ENCODE measurements at regions not wholly inside any gene's neighbourhood (a gene's known extent, or its start where the extent isn't known, plus 50 kb on each side); places are given as distances from the start of the nearest gene placed in this dataset.

DNA sequence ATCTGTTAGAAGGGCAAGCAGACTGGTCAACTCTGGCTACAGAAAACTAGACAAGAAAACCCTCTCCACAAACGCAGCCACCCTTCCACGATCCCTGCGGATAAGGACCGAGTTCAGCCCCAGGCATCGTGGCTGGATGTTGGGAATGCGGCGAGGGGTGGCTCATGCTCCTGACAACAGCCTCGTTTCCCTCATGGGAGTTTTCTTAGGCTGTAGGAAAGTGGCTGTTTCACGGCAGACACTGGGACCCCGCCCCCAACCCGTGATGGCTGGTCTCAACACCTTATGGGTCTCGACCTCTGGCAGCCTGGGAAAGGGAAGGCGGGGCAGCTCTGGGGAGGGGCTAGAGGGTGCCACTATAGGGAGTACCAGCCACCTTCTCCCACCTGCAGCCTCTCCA is 123.3 kb downstream of the RFLNA start:
- Histone ChIP-seq H3K4me3 (ENCODE audit: severe bottlenecking) (no peak overlapping the region), H3K9me3 (ENCODE audit: severe bottlenecking) (no peaks in the 10 kb centered on the region), H3K27ac (ENCODE audit: poor library complexity, severe bottlenecking) (no peak overlapping the region), H3K27me3 (ENCODE audit: insufficient read depth, poor library complexity, severe bottlenecking) (no peaks in the 10 kb centered on the region), H3K36me3 (ENCODE audit: low read depth) (peaks cover 38% of the 10 kb centered on the region), H3K4me1 (ENCODE audit: insufficient read depth, poor library complexity, severe bottlenecking) (peaks cover 10% of the 10 kb centered on the region)
- no peak for TF ChIP-seq CTCF (IDR thresholded peaks at IDR 0.05; ENCODE audit: poor library complexity, severe bottlenecking)
- DNase-seq (ENCODE audit: low spot score) (no peak), ATAC-seq (ENCODE audit: low read depth) (no peak)

DNA sequence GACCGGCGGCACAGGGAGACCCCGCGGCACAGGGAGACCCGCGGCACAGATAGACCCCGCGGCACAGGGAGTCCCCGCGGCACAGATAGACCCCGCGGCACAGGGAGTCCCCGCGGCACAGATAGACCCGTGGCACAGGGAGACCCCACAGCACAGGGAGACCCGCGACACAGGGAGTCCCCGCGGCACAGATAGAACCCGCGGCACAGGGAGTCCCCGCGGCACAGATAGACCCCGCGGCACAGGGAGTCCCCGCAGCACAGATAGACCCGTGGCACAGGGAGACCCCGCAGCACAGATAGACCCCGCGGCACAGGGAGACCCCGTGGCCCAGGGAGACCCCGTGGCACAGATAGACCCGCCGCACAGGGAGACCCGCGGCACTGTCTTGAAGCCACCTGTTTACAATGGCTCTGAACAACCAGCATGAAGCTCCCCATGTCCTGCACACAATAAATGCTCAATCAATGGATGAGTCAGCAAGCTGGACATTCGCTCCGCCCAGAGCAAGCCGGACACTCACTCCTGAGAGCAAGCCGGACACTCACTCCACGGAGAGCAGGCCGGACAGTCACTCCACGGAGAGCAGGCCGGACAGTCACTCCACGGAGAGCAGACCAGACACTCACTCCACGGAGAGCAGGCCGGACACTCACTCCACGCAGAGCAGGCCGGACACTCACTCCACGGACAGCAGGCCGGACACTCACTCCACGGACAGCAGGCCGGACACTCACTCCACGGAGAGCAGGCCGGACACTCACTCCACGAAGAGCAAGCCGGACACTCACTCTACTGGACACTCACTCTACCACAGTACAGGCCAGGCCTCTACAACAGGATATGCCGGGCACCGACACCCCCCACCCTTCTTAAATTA is 121.9 kb downstream of the RFLNA start:
- Histone ChIP-seq H3K9me3 (ENCODE audit: severe bottlenecking) (no peaks in the 10 kb centered on the region), H3K27me3 (ENCODE audit: insufficient read depth, poor library complexity, severe bottlenecking) (no peaks in the 10 kb centered on the region), H3K4me3 (ENCODE audit: severe bottlenecking) (no peak overlapping the region), H3K36me3 (ENCODE audit: low read depth) (peaks cover 35% of the 10 kb centered on the region), H3K27ac (ENCODE audit: poor library complexity, severe bottlenecking) (no peak overlapping the region), H3K4me1 (ENCODE audit: insufficient read depth, poor library complexity, severe bottlenecking) (peaks cover 4% of the 10 kb centered on the region)
- DNase-seq (ENCODE audit: low spot score), result no peak
- TF ChIP-seq CTCF (IDR thresholded peaks at IDR 0.05; ENCODE audit: poor library complexity, severe bottlenecking), result no peak
- ATAC-seq (ENCODE audit: low read depth), result no peak

GRCh38 chr12:124415064-124415463 is 120.2 kb downstream of the RFLNA start:
- no peak overlapping the region for H3K4me3 ChIP-seq (ENCODE audit: severe bottlenecking)
- no peak overlapping the region for H3K27ac ChIP-seq (ENCODE audit: poor library complexity, severe bottlenecking)
- no peak for ATAC-seq (ENCODE audit: low read depth)
- no peak for DNase-seq (ENCODE audit: low spot score)
- H3K36me3 ChIP-seq (ENCODE audit: low read depth), result peaks cover 18% of the 10 kb centered on the region
- H3K4me1 ChIP-seq (ENCODE audit: insufficient read depth, poor library complexity, severe bottlenecking), result peaks cover 15% of the 10 kb centered on the region
- no peaks in the 10 kb centered on the region for H3K9me3 ChIP-seq (ENCODE audit: severe bottlenecking)
- no peak for TF ChIP-seq CTCF (IDR thresholded peaks at IDR 0.05; ENCODE audit: poor library complexity, severe bottlenecking)
- H3K27me3 ChIP-seq (ENCODE audit: insufficient read depth, poor library complexity, severe bottlenecking), result no peaks in the 10 kb centered on the region

- H3K36me3 ChIP-seq (ENCODE audit: low read depth), result peaks cover 17% of the 10 kb centered on the region
- no peaks in the 10 kb centered on the region for H3K27me3 ChIP-seq (ENCODE audit: insufficient read depth, poor library complexity, severe bottlenecking)
- ATAC-seq (ENCODE audit: low read depth) (no peak), DNase-seq (ENCODE audit: low spot score) (no peak)
- H3K9me3 ChIP-seq (ENCODE audit: severe bottlenecking), result no peaks in the 10 kb centered on the region
- H3K4me1 ChIP-seq (ENCODE audit: insufficient read depth, poor library complexity, severe bottlenecking), result peaks cover 15% of the 10 kb centered on the region
- no peak overlapping the region for H3K4me3 ChIP-seq (ENCODE audit: severe bottlenecking)
- TF ChIP-seq CTCF (IDR thresholded peaks at IDR 0.05; ENCODE audit: poor library complexity, severe bottlenecking), result no peak
- no peak overlapping the region for H3K27ac ChIP-seq (ENCODE audit: poor library complexity, severe bottlenecking)
Measured at GRCh38 chr12:124413915-124414314, 119.0 kb downstream of the RFLNA start.

DNA sequence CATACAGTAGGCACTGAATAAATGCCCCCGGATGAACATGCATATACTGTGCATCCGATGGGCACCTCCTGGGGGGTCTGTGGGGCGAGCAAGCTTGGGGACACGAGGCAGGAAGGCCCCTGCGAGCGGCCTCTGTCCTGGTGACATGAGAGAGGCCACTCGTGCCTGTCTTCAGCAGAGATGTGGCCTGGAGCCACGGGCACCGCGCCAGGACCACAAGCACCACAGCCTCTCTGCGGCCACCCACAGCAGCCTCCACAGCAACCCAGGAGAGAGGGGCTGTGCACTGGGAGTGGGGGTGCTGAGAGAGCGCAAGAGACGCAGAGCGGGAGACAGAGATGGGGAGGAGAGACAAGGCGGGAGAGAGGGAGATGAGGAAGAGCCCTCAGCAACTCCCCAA is 118.5 kb downstream of the RFLNA start:
- Histone ChIP-seq H3K9me3 (ENCODE audit: severe bottlenecking) (no peaks in the 10 kb centered on the region), H3K4me3 (ENCODE audit: severe bottlenecking) (no peak overlapping the region), H3K36me3 (ENCODE audit: low read depth) (peaks cover 17% of the 10 kb centered on the region), H3K4me1 (ENCODE audit: insufficient read depth, poor library complexity, severe bottlenecking) (peaks cover 15% of the 10 kb centered on the region), H3K27me3 (ENCODE audit: insufficient read depth, poor library complexity, severe bottlenecking) (no peaks in the 10 kb centered on the region), H3K27ac (ENCODE audit: poor library complexity, severe bottlenecking) (no peak overlapping the region)
- ATAC-seq (ENCODE audit: low read depth), result no peak
- no peak for DNase-seq (ENCODE audit: low spot score)
- no peak for TF ChIP-seq CTCF (IDR thresholded peaks at IDR 0.05; ENCODE audit: poor library complexity, severe bottlenecking)

Measured in RWPE2 (cell line).